ENCODE measurements at regions not wholly inside any gene's neighbourhood (a gene's known extent, or its start where the extent isn't known, plus 50 kb on each side); places are given as distances from the start of the nearest gene placed in this dataset.
"Not testable (repeated sequence)": the region's sequence is repeated elsewhere in the genome, so short reads cannot be mapped to it uniquely, and the experiment has no call there.

DNA sequence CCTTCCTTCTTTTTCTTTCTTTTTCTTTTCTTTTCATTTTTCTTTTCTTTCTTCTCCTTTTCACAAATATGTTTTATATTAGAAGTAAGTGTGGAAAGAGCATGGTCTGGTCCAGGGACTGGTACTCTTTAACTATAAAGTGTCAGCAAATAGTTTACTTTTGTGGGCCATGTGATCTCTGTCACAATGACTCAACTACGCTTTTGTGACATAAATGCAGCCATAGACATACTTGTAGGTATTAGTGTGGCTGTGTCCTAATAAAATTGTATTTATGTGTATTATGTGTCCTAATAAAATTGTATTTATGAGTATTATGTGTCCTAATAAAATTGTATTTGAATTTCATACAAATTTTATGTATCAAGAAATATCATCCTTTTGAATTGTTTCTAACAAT lies 749.1 kb upstream of the ARPP21 start:
- no peak for DNase-seq

DNA sequence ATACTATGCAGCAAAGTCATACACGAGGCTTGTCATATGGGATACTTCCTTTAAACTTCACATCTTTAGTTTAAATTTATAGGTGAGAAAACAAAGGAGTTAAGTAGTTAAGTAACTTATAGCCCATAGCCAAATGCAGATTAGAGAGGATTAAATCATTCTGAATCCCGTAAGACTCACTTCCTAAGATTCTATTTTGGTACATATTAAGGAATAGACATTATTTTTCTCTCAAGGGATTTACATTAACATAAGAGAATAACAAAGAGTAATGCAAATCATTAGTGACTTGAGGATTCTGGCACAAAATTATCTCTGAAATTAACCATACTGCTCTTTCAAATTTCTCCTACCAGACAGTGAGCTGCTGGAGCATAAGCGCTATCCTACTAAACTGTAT lies 747.4 kb upstream of the ARPP21 start:
- DNase-seq, result no peak

DNA sequence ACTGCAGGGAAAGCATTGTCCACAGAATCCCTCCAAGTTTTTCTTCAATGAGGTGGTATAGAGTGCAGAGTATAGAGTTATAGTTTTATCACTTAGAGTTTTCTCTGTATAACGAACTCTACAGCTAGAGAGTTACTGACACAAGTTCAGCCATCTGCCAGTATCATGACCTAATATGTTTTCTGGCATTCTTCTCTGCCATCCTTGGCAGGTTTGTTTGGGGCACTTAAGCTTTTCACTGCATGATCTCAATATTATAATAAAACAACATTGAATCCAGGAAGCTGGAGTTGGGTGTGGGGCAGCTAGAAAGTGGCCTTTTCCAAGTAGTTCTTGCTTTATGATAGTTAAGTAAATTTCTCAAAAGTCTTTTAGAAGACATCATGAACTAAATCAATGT lies 743.5 kb upstream of the ARPP21 start:
- no peak for DNase-seq

DNA sequence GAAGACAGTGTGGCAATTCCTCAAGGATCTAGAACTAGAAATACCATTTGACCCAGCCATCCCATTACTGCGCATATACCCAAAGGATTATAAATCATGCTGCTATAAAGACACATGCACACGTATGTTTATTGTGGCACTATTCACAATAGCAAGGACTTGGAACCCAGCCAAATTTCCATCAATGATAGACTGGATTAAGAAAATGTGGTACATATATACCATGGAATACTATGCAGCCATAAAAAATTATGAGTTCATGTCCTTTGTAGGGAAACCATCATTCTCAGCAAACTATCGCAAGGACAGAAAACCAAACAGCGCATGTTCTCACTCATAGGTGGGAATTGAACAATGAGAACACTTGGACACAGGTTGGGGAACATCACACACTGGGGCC lies 729.6 kb upstream of the ARPP21 start:
- DNase-seq, result not testable (repeated sequence)

DNA sequence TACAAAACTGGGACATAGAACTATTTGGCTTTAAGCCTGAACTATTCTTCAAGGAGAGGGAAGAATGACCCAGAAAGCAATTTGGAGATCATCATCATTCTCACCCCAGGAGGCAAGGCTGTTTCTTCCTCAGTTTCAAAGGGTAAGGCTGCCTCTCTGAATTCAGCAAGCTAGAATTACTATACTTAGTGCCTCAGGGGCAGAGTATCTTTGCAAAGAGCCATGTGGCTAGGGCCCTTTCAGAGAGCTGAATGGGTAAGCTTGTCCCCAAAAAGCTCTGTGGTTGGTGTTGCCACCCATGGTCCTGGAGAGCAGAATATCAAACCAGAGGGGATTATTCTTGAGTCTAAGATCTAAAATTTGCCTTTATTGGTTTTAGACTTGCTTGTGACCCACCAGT lies 720.3 kb upstream of the ARPP21 start:
- DNase-seq, result no peak

DNA sequence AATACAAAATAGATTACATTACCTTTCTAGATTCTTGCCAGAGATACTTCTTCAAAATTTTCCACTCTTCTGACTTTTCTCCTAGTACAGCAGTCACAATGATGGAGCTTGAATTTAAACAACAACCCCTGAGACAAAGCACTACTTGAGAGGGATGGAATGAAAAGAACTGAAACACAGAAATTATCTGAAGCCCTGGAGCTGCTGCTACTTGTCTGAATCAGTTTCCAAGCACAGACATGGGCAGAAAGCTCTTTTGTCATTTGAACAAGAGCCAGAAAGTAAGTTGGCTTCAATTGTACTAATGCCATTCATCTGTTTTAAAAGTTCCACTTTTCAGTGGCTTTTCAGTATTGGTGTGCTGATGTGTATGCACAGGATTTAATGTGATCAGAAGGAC lies 718.5 kb upstream of the ARPP21 start:
- no peak for DNase-seq

DNA sequence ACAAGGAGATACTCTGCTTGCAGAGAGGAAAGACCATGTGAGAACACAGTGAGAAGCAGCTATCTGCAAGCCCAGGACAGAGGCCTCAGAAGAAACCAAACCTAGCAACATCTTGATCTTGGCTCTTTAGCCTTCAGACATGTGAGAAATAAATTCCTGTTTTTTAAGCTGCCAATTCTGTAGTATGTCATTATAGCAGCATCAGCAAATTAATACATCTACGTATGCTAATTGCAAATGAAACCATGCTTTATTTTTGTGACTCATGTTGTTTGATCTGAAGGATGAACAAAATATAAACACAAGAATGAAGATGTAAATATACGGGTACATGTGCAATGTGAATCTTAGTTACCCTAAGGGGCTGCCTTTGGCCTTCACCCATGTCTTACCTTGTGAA lies 714.4 kb upstream of the ARPP21 start:
- no peak for DNase-seq

DNA sequence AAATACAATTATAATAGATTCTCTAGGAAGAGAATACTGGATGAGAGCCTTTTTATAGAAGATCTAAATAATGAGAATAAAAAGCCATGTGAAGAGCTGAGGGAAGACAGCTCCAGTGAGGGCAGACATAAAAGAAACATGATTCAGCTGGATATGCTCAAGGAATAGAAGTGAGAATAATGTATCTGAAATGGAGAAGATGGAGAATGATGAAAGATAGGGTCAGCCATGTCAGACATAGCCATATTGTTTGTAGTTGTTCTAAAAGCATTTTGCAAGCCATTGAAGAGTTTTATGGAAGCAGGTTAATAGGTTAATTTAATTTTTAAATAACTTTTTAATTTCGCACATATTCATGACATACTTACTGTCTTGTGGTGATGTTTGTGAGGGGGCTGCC lies 713.5 kb upstream of the ARPP21 start:
- DNase-seq, result no peak

DNA sequence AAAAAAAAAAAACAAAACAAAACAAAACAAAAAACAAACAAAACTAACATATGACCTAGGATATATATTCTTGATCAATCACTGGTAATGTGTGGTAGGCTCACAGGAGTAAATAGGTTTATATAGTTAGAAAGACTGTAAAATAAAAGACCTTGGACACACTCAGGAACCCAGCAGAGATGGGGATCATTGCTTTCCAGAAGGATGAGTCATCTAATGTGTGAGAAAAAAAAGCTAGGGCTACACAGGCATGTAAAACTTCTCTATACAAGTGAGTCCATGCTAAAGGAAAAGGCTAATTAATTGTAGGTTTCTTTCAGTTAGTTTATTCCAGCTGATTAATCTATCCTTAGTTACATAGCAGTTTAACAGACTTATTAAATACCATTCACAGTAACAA lies 710.3 kb upstream of the ARPP21 start:
- no peak for DNase-seq

DNA sequence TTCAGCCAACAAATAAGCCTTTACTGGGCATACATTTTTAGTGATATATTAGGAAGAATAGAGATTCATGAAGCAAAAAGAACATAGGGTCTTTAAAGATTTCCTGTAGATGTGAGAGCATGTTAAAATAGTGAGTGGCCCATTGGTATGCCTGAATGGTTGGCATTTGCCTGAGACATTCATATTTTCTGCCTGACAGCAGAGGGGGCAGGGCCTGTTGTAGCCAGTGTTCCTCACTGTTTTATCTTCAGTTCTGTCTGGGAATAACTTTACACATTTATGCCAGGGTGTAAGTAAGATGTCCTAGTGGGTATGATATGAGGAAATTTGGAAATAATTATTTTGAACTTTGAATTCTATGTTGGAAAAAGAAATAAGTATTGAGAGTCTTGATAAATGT lies 704.7 kb upstream of the ARPP21 start:
- no peak for DNase-seq

DNA sequence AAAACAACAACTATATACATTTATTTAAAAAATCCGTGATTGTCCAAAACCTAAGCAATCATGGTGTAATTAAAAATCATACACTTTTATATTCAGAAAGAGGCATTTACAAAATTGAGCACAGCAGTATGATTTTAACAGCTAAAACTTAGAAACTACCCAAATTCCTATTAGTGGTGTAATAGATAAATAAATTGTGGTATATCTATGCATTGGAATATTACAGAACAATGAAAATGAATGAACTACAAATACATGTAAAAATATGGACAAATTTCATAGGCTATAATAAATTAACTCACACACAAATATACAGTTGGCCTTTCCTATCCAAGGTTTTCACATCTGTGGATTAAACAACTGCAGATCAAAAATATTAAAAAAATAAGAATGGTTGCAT lies 700.5 kb upstream of the ARPP21 start:
- DNase-seq, result no peak

DNA sequence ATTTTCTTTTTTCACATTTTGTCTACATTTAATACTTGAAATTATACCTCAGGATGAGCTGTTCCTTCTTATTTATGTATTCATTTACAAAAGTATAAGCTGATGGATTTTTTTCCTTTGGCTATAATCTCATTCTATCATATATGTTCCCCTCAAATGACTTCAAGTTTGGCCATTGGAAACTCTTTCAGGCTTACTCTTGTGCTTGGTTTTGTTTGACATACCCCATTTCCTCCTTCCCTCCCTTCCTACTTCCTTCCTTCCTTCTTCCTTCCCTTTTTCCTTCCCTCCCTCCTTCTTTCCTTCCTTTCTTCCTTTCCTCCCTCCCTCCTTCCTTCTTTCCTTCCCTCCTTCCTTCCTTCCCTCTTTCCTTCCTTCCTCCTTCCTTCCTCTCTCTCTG lies 697.1 kb upstream of the ARPP21 start:
- DNase-seq, result no peak

DNA sequence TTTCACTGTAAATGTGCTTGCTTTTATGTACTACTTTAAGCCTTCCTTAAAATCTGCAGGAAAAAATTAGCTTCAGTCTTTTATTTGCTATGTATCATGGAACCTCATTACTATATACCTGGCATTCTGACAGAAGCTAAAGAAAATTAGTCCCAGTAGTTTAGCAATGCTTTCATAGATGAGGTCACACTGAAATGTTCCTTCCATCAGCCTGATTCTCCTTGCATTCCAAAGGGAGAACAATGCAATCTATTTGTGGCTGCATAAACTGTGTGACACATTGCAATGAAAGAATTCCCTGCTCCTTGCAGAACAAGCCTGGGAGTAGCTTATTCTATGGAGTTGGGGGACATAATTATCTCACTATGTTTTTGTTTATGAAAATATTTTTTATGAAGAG lies 691.5 kb upstream of the ARPP21 start:
- peak; percentile 67 for DNase-seq

DNA sequence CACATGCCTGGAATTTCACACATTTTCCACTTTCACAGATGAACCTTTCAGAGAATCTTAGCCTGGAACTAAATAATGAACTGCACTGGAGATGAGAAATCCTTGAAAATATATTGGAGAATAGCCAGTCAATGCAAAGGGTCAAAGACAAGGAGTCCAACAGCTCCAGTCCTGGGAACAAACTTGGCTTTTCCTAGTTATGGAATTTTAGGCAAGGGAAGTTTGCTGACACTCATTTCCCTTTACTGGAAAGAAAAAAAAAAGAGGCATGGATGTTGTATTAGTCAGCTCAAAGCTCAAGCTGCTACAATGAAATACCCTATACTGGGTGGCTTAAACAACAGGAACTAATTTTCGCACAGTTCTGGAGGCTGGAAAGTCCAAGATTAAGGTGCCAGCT lies 690.8 kb upstream of the ARPP21 start:
- DNase-seq, result peak; percentile 53

DNA sequence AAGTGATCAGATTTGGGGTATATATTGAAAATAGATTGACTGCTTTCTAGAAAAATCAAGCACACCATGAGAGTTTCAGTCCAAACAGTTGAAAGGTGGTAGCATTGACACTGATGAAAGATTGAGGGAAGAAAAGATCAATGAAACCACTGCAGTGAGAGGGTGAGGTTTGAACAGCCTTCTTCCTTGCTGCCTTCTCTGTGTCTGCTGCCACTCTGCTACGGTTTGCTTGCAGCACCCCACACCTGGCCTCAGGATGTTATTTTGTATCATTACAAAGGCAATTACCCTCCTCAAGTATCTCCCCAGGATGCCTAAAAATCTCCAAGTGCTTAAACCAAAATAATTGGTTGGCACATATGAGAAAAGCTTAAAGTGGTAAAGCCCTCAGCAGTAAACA lies 683.6 kb upstream of the ARPP21 start:
- DNase-seq, result no peak

DNA sequence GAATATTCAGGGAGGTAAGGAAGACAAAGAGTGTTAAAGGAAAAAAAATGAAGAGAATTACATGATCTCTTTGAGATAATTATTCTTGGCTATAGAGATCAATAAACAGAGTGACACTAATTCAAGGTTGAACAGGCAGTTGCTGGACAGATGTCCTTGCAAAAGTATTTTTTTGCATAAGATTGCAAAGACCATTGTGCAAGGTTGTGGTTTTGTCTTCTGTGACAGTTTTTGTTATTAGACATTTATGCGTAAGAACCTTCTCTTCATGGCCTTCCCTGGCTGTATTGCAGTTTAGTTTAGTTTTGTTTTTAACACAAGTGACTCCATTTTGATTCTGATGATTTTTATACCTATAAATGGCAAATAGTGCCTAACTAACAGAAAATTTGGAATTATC lies 682.8 kb upstream of the ARPP21 start:
- DNase-seq, result no peak

DNA sequence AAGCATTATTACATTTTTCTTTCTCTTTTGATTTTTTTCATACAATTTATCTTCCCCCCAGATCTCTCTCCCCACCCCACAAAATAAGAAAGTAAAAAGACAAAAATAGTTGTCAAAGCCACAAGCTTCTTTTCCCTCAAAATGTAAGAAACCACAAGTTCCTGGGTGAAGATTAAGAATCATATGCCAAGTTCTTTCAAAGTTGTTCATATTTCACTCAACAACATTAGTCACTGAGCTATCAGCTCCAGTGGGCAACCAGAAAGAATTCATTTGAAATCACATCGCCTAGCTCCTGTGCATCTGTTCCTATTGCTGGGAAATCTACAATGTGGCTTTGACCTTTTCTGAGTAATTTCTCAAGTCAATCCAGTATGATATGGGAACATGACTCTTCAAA lies 681.6 kb upstream of the ARPP21 start:
- no peak for DNase-seq

DNA sequence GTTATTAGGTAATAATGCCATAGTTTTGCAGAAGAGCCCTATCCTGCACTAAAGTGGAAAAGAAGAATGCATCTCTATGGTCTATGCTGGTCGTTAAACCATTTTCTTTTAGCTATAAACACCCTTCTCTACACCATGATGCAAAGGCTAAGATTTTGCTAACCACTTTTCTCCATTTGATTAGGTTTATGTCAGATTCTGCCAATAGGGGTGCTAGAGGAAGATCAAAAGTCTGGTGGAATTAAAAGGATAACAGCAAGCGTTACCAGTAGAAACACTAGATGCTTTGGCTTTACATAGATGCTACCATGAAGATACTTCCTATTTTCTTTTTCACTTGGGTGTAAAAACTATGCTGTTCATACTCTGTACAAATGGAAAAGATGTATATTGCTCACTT lies 669.8 kb upstream of the ARPP21 start:
- no peak for DNase-seq

DNA sequence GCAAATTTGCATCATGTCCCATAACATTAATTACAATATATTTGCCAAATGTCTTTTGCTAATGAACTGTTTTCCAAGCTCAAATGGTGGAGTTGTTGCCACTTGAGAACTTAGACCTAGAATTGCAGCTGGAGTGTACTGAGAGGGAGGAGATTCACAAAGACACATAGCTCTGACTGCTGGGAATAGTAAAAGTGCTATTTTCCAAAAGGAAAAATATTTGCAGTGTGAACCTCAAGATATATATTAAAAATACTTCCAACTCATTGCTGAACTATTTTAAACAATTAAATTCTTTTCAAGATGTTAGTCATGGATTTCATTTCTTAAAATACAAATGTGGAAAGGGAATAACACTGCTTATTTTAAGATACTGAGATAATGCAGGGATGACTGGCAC lies 666.8 kb upstream of the ARPP21 start:
- no peak for DNase-seq

DNA sequence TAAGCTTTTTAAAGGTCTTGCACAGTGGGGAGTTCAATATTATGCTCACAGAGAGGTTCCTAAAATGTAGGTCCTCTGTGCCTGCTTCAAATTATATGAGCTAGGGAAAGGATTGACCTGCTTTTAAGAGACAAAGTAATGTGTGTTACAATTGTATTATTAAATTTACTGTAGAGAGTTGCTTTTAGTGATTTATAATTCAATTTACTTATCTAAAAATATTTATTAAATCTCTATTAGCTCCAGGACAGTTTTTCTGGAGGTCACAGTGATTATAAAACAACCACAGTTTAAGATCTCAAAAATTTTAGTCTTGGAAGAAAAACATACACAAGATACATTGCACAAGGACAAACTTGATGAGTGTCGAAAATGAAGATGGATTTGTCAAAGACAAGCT lies 665.7 kb upstream of the ARPP21 start:
- DNase-seq, result no peak

DNA sequence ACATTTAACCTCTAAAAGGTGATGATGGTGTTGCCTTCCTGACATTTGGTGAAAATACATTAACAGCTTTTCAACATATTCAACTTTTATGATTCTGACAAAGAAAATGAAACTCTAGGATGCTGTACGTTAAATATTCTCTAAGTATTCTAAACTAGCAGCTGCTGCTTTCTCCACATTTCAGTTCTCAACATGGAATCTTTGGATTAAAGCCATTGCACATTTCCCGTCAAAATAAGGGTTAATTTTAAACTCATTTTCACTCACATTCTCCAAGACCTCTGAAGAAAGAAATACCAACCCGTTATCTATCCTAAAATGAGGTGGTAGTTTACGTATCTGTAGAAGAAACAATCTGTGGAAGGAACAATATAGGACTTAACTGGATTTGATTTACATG lies 655.7 kb upstream of the ARPP21 start:
- DNase-seq, result no peak

DNA sequence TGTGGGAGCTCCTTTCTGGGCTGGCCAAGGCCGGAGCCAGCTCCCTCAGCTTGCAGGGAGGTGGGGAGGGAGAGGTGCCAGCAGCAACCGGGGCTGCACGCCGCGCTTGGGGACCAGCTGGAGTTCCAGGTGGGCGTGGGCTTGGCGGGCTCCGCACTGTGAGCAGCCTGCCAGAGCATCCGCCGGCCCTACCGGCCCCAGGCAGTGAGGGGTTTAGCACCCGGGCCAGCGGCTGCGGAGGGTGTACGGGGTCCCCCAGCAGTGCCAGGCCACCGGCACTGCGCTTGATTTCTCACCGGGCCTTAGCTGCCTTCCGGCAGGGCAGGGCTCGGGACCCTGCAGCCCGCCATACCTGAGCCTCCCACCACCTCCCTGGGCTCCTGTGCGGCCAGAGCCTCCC lies 651.0 kb upstream of the ARPP21 start:
- no peak for DNase-seq

DNA sequence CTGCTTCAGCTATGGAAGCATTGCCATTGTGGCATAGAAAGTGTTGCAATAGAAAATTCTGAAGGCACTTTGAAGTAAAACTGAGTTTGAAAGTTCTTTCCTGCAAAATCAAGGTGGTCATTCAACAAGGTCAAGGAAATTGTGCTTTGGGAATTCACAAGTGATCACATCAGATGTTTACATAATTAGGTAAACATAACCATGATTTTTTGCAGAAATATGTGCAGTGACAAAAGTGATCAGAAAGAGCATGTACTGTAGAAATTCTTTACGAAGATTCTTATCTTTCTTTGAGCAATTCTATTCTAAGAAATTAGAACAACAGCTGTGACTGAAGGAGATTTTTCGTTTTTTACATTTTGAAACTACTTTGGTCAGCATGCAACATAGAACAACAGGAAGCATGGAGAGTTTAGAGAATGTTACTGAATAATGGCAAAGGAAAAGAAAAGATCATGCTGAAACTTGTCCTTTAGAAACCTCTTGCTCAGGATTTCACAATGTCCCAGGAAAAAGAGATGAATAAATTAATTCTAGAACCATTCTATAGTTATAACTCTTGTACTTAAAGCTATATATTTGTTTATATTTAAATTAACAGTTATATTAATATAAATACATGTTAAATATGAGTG lies 643.4 kb upstream of the ARPP21 start:
- no peak for DNase-seq

DNA sequence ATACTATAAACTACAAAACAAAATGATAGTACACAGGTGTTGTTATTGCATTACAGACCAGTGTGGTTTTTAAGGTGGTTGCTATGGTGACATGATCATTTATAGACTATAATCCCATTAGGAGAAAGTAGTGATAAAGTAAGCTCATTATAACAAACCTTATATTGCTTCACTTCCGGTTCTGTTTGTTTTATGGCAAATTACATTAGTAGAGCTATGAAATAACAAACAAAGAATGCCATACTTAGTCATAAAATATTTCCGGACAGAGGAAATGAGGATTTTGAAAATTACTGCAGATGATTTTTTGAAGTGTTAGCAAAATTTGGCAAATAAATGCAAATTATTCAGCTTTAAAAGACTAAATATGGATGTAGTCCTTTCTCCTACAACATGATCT lies 640.4 kb upstream of the ARPP21 start:
- no peak for DNase-seq

DNA sequence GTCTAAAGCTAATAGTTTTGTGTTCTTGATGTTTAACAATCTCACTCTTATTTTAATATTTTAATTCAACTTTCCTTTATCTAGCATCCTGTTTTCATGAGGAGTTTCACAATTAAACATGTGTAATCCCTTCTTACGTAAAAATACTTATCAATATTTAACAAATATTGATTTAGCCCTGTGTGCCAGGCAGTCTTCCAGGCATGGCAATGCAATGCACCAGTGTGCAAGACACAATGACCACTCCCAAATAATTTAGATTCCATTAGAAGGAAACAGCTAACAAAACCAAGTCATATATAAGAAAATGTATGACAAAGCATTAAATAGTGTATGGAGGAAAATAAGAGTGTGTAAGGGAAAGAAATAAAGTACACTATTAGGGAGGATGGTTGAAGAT lies 627.1 kb upstream of the ARPP21 start:
- no peak for DNase-seq

DNA sequence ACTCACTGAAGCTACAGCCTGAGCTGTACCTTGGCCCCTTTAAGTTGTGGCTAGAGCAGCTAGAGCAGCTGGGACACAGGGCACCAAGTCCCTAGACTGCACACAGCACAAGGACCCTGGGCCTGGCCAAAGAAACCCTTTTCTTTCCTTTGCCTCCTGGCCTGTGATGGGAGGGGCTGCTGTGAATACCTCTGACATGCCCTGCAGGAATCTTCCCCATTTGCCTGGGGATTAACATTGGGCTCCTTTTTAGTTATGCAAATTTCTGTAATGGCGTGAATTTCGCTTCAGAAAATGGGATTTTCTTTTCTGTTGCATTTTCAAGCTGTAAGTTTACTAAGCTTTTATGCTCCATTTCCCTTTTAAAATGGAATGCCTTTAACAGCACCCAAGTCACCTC lies 611.2 kb upstream of the ARPP21 start:
- no peak for DNase-seq

Measured in hindlimb muscle (tissue), 1 donor.